Nephron progenitor cell (in vitro differentiated cells): ENCODE measurements at regions not wholly inside any gene's neighbourhood (a gene's known extent, or its start where the extent isn't known, plus 50 kb on each side); places are given as distances from the start of the nearest gene placed in this dataset.
"Not testable (repeated sequence)": the region's sequence is repeated elsewhere in the genome, so short reads cannot be mapped to it uniquely, and the experiment has no call there.

ENCODE experiments used
- DNase-seq: peaks from one replicate; pipeline ENCODE4 v3.0.0; 2021
- H3K27ac Mint-ChIP-seq: 2 replicates; pipeline ENCODE4 v1.8.0; 2021; ENCODE audit warnings: mild to moderate bottlenecking, moderate library complexity, mixed read lengths
- H3K27me3 Mint-ChIP-seq: 2 replicates; pipeline ENCODE4 v1.8.0; 2021; ENCODE audit warnings: mild to moderate bottlenecking, low read depth, mixed read lengths; ENCODE audit not compliant: poor library complexity
- H3K36me3 Mint-ChIP-seq: 2 replicates; pipeline ENCODE4 v1.8.0; 2021; ENCODE audit warnings: low read depth, mixed read lengths
- H3K4me1 Mint-ChIP-seq: 2 replicates; pipeline ENCODE4 v1.8.0; 2021; ENCODE audit warnings: mixed read lengths
- H3K4me3 Mint-ChIP-seq: 2 replicates; pipeline ENCODE4 v1.8.0; 2021; ENCODE audit warnings: mild to moderate bottlenecking, moderate library complexity, mixed read lengths
- H3K9me3 Mint-ChIP-seq: 2 replicates; pipeline ENCODE4 v1.8.0; 2021; ENCODE audit warnings: mild to moderate bottlenecking, moderate library complexity, mixed read lengths
- CTCF ChIP-seq: fragments of 200-600 bp; sonication (generic); IDR thresholded peaks from 2 replicates; pipeline ENCODE4 v1.5.0; 2021; ENCODE audit warnings: antibody characterized with exemption

- H3K4me1 Mint-ChIP-seq = no peaks in the 10 kb centered on the region
- H3K4me3 Mint-ChIP-seq = no peak overlapping the region
- H3K9me3 Mint-ChIP-seq = no peaks in the 10 kb centered on the region
- H3K27ac Mint-ChIP-seq = no peak overlapping the region
- TF ChIP-seq CTCF = no peak
- no peak for DNase-seq
- no peaks in the 10 kb centered on the region for H3K27me3 Mint-ChIP-seq
- H3K36me3 Mint-ChIP-seq = no peaks in the 10 kb centered on the region
Observed at GRCh38 chr4:94063084-94063483, 144.6 kb upstream of the SMARCAD1 start.

- Mint-ChIP-seq H3K27ac (no peak overlapping the region), H3K27me3 (peaks cover 3% of the 10 kb centered on the region), H3K9me3 (no peaks in the 10 kb centered on the region)
Observed at GRCh38 chr4:94068753-94069719, 138.6 kb upstream of the SMARCAD1 start.

GRCh38 chr4:94076498-94076897, 131.2 kb upstream of the SMARCAD1 start:
- Mint-ChIP-seq H3K27me3 (no peaks in the 10 kb centered on the region), H3K4me1 (no peaks in the 10 kb centered on the region), H3K9me3 (peaks cover 19% of the 10 kb centered on the region), H3K36me3 (no peaks in the 10 kb centered on the region), H3K4me3 (no peak overlapping the region), H3K27ac (no peak overlapping the region)
- no peak for DNase-seq
- no peak for TF ChIP-seq CTCF

More at GRCh38 chr4:94068753-94069719, 138.6 kb upstream of the SMARCAD1 start:
- Mint-ChIP-seq H3K36me3 (no peaks in the 10 kb centered on the region), H3K4me3 (no peak overlapping the region), H3K4me1 (no peaks in the 10 kb centered on the region)
- no peak for TF ChIP-seq CTCF
- DNase-seq = no peak

GRCh38 chr4:94084155-94084554, 123.5 kb upstream of the SMARCAD1 start:
- peaks cover 47% of the 10 kb centered on the region for H3K9me3 Mint-ChIP-seq

GRCh38 chr4:94099141-94099540, 108.5 kb upstream of the SMARCAD1 start:
- not testable (repeated sequence) for H3K36me3 Mint-ChIP-seq, H3K4me3 Mint-ChIP-seq, DNase-seq, H3K27me3 Mint-ChIP-seq, H3K27ac Mint-ChIP-seq, H3K4me1 Mint-ChIP-seq
- H3K9me3 Mint-ChIP-seq = peaks cover 15% of the 10 kb centered on the region

More at GRCh38 chr4:94084155-94084554, 123.5 kb upstream of the SMARCAD1 start:
- Mint-ChIP-seq H3K4me3 (no peak overlapping the region), H3K27me3 (peaks cover 3% of the 10 kb centered on the region), H3K4me1 (no peaks in the 10 kb centered on the region), H3K27ac (no peak overlapping the region), H3K36me3 (no peaks in the 10 kb centered on the region)
- no peak for DNase-seq
- no peak for TF ChIP-seq CTCF

GRCh38 chr4:94112644-94113043, 95.0 kb upstream of the SMARCAD1 start:
- Mint-ChIP-seq H3K4me3 (no peak overlapping the region), H3K27ac (no peak overlapping the region), H3K9me3 (peaks cover 5% of the 10 kb centered on the region), H3K27me3 (no peaks in the 10 kb centered on the region), H3K4me1 (no peaks in the 10 kb centered on the region), H3K36me3 (no peaks in the 10 kb centered on the region)
- no peak for TF ChIP-seq CTCF
- no peak for DNase-seq
